Myocyte (in vitro differentiated cells): ENCODE measurements at regions not wholly inside any gene's neighbourhood (a gene's known extent, or its start where the extent isn't known, plus 50 kb on each side); places are given as distances from the start of the nearest gene placed in this dataset.
"Not testable (repeated sequence)": the region's sequence is repeated elsewhere in the genome, so short reads cannot be mapped to it uniquely, and the experiment has no call there.

Experiments
- DNase-seq: peaks from one replicate; pipeline ENCODE4 v3.0.0-alpha.2; 2012; ENCODE audit warnings: low read depth

DNA sequence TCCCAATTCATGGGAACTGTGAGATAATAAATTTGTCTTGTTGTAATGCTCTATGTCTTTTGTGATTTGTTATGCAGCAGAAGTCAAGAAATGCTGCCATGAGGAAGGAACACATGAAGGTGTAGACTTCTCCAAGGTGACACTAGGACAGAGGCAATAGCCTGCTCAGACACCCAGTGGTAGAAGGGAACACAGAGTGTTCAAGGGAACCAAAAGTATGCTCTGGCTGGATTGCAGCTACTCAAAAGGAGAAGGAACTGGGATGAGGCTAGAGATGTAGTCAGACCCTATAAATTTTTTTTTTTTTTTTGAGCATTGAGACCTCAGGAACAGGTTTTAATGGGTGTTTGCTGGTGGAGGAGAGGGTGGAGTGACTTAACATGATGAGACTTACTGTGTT, 232.5 kb downstream of the PARP8 start:
- DNase-seq: no peak

DNA sequence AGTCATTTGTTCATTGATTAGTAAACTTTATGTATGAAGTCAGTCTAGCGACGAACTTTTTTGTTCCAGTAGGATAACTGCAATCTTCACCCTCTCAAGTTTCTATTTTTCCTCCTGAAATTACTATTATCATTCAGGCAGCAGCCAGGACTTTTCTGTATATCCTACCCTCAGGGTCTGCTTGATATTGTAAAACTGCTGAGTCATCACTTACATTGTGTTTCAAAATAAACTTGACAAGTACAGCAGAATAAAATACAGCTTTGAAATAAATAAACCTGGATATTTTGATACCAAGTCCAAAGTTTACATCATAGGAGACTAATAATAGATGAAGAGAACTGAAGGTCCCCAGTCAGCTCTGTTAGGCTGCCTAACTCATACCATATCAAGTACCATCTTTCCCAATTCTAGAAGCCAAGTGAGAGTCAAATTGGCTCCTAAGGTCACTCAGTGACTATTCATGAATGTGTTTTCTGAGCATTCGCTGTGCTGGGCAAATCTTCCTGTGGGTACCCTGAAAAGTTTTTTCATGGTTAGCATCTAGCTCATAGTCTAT, 234.6 kb downstream of the PARP8 start:
- DNase-seq: no peak

DNA sequence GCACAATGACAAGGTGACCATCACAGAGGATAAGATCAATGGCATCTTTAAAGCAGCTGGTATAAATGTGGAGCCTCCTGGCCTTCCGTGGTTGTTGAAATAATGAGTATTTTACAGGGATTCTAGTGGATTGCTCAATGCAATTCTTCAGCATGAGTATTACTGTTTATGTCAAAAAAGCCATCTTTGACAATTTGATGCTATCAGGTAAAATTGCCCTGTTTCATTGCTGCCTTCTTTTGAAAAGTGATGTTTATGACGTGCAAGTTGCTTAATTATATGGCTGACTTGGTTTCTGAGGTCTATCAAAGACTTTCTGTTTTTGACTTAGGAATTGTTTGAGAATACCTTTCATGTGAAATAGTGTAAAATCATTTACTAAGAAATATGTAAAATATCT, 237.2 kb downstream of the PARP8 start:
- DNase-seq: no peak

DNA sequence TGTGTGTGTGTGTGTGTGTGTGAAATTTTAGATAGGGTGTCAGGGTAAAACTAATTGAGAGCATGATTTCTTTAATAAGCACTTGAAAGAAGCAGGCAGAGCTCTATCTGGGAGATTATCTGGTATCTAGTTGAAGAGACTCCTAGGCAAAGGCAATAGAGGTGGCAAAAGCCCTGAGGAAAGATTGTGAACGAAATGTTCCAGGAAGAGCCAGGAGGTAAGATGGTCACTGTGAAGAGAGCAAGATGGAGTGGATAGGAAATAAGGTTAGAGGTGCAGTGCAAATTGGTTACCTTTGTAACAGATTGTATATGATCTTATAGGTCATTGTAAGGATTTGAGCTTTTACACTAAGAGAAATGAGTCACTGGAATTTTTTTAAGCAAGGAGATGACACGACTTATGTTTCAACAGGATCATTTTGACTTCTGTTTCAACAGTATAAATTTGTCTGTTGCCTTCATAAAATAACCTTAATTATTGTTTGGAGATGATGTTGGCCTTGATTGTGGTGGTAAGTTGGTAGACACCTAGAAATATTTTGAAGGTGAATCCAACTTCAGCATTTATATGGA, 239.6 kb downstream of the PARP8 start:
- no peak for DNase-seq

DNA sequence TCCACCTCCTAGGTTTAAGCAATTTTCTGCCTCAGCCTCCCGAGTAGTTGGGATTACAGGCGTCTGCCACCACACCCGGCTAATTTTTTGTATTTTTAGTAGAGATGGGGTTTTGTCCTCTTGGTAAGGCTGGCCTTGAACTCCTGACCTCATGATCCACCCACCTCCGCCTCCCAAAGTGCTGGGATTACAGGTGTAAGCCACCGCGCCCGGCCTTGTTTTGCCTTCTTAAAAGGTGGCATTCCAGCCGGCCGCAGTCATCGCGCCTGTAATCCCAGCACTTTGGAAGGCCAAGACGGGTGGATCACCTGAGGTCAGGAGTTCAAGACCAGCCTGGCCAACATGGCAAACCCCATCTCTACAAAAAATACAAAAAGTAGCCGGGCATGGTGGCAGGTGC, 253.7 kb downstream of the PARP8 start:
- DNase-seq: not testable (repeated sequence)

DNA sequence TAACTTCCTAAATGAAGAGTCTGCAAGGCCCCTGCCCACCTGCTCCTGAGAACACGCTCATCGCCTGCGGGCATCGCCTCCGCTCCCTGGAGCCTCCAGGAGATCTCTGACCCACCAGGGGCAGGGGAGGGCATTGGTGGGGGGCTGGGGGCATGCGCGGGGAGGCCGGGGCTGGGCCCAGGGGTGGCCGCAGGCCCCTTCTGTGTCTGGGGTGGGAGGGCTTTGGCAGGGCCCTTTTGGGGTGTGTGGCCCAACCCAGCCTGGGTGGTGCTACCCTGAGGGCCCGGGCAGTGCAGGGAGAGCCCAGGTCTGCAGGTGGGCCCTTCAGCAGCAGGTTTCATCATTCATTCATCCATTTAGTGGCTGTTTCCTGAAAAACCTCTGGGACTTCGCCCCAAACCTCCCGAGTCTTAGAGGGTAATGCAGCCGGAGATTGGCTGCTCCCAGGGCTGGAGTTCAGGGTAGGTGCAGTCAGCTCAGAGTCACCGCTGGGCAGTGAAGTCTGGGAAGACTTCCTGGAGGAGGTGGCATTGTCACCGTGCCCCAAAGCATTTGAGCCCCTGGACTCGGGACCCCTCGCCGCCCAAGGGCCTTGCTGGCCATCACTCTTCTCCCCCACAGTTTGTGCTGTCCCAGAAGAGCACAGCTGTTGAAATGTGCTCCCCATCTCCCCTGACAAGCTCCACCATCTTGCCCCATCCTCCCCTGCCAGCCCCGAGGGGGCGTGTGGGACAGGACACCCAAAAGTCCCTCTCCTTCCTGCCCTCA, 255.1 kb downstream of the PARP8 start:
- DNase-seq: no peak

DNA sequence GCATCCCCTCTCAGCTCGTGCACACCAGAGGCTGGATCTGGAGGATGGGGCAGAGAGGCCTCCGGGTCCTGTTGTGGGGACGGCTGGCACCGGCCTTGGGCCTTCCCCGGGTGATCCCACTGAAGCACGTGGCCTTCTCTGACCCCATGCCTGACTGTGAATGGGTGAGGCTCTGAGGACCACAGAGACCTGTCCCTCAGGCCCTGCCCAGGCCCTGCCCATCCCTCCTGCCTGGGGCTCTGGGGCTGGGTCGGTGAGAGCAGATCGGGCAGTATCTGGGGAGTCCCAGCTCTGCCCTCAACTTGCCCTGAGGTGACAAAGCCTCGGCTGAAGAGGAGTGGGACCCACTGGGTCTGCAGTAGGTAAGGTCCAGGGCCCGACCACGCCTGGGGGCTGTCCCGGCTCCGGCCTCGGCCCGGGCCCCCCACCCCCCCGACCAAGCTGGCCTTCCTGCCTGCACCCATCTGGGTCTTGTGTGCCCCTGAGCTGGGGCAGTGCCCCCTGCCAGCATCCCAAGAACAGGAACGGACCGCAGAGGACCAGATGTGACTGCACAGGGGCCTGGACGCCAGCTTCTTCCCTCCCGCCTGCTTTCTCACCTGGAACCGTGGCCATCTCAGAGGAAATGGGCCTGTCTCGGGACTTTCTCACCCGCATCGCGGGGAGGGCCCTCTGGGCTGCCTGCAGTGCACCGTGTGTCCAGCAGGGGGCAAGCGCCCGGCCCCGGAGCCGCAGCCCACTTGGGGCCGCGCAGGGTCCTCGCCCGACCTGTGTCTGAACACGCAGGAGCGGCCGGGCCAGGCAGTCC, 255.9 kb downstream of the PARP8 start:
- DNase-seq: not testable (repeated sequence)

DNA sequence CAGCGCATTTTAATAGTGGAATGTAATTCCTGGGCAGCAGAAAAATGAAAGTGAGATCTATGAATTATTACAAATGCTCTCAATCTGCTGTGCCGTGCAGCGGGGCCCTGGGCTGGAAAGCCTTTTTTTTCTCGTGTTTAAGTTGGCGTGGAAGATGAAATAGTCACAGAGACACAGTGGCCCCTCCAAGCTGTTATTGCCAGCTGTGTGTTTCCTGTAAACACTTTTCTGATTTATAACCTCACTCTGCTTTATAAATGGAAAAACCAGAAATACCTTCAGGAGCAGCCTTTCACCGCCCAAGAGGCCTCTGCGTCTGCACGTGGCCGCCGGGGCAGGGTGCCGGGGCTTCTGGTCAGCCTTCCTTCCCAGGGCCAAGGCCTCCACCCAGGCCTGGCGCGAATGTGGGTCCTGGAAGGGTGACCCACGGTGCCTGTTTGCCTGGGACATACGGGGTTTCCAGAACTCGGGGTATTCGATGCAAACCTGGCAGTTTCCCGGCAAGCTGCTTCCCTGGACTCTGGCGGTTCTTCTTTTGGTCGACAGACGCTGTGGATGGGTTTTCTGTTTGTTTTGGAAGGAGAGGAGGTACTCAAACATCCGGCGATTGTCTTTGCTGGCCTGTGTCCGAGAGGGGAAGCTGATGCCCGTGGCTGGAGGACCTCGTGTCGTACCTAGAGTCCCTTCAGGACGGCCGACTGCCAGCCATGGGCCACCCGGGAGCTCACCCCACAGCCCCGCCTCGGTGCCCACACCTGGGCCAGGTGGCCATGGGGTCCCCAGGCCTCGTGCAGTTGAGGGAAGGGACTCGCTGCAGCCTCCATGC, 256.7 kb downstream of the PARP8 start:
- no peak for DNase-seq

DNA sequence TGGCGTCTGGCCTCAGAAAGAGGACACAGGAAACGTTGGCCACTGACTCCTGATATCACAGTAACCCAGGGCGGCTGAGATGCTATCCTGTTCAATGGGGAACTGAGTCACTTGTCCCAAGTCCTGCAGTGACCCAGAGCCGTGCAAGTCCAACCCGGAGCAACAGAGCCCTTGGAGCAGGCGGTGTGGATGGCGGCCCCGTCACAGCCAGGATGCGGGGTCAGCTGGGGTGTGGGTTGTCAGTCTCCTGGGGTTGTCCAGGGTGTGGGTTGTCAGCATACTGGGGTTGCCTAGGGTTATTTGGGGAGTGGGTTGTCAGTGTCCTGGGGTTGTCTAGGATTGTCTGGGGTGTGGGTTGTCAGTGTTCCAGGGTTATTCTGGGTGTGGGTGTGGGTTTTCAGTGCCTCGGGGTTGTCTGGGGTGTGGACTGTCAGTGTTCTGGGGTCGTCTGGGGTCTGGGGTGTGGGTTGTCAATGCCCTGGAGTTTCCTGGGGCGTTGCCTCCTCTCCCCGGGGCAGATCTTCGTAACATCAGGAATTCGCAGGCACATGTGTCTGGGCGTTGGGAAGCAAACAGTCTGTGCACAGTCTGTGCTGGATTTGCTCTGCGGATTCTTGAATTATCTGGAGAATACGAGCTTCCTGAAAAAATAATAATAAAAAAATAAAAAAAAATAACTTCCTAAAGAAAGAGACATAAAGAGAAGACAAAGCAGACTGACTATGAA, 257.5 kb downstream of the PARP8 start:
- DNase-seq: no peak

DNA sequence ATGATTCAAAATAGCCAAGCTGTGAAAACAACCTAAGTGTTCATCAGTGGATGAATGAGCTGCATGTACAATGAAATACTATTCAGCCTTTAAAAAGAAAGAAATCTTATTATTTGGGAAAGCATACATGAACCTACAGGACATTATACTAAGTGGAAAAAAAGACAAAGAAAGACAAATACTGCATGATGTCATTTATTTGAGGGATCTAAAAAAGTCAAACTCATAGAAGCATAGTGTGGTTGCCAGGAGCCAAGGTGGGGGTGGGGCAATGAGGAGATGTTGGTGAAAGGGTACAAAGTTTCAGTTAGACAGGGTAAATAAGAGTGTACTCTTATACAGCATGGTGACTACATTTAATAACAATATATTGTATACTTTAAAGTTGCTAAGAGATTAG, 261.5 kb downstream of the PARP8 start:
- DNase-seq: no peak

DNA sequence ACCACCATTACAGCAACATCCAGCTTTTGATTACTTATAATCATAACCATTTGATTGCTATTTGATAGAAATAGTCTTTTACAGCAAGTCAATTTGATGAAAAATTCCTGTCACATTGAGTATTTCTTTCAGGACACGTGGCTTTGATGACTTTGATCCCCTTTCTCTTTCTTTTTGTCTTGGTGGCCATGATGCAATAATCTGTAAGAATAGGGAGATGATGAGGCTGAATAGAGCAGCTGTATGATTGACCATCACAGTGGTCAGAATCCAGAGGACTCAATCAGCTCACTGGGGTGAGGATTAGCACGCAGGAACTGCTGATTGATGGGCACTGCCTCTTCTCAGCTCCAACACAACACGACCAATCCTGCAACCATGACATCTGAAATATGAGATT, 262.7 kb downstream of the PARP8 start:
- no peak for DNase-seq

DNA sequence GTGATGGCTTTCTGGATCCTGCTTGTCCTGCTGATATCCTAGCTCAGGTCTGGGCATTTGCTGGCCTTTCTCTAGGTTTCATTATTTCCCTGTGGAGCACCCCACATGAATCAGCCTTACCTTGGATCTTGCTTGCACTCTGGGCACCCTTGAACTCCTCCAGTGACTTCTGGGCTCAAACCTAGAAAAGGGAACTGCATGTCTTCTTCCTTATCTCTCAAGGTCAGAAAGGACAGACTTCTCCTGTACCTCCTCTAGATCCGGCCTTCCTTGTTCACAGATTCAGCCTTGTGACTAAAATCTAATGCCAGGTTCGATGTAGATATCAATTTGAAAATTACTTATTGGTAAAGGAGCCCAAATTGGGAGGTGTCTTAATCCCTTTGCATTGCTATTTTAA, 267.9 kb downstream of the PARP8 start:
- no peak for DNase-seq

DNA sequence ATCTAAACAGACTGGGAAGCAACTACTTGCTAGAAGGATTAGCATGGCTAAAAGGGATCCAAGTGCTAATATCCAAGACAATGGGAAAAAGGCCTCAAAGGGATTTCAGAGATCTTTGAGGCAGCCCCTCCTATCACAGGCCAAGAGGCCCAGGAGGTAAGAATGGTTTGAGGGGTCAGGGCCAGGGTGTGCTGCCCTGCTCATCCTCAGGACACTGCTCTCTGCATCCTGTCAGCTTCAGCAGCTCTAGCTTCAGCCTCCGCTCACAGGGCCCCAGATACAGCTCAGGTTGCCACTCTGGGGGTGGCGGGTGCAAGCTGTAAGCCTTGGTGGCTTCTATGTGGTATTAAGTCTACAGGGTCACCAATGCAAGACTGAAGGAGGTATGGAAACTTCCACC, 278.7 kb downstream of the PARP8 start:
- DNase-seq: no peak

DNA sequence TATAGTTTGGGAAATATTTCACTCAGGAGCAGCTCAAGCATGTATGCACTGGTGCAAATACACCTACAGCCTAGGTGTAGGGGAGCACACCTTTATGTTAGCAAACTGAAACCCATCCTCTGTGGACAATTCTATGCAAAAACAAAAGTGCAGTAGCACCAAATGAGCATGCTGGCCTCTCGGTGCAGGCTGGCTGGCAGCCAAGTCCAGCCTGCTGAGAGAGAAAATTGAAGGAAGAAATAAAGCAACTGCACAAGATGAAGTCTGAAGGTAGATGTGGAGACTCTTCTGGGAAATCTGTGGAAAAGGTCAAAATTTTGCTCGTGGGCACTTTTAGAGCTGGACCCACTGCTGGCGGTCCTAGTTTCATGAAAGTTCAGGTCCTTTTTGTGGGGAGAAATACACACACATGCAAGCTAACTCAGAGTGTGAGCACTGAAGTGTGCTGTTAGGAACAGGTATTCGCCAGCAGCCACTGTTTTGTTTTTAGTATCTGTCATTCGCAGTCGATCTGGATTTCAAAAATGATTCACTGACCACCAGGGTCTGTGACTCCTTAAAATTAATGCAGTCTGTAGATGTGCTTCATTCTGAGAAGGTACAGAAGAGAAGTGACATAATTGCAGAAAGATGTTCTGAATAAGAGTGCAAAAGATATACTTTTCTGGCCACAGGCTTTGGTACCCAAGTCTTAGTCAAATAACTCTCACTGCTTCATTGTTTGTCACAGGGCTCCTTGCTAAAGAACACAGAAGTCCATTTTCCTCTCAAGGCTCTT, 281.7 kb downstream of the PARP8 start:
- no peak for DNase-seq

DNA sequence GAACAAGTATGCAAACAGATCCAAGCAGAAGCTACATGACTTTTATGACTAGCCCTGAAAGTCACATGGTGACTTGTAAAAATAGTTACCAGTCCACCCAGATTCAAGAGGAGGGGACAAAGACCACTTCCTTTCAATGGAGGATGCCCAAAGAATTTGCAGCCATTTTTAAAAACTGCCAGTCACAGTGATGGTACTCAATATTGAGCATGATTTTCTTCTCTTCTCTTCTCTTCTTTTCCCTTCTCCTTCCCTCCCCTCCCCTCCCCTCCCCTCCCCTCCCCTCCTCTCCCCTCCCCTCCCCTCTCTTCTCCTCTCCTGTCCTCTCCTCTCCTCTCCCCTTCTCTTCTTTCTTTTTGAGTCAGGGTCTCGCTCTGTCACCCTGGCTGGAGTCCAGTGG, 286.9 kb downstream of the PARP8 start:
- no peak for DNase-seq

DNA sequence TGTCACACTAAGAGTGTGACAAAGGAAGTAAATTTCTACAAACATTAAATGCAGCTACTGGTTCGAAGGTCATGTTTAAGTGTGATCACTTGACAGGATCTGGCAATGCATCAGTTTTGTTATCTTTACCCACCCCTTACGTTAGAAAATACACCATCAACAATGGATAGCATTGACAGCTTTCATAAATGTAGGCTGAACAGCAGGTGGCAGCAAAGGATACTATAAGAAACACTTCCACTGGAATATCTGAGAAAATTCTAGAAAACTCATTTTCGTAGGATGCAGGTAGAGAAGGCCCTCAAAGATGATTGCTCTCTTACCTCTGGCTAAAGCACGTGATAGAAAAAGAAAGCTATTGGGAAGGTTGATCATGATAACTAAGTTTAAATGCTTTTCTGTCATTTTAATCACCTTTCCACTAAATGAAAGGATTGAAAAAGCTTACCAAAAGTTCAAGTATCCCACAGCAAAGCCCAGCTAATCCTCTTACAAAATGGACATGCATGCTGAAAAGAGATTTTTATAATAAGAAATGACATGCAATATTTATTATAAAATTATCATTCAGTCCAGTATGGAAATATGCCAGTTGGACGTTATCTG, 292.5 kb downstream of the PARP8 start:
- peak; percentile 42 for DNase-seq

DNA sequence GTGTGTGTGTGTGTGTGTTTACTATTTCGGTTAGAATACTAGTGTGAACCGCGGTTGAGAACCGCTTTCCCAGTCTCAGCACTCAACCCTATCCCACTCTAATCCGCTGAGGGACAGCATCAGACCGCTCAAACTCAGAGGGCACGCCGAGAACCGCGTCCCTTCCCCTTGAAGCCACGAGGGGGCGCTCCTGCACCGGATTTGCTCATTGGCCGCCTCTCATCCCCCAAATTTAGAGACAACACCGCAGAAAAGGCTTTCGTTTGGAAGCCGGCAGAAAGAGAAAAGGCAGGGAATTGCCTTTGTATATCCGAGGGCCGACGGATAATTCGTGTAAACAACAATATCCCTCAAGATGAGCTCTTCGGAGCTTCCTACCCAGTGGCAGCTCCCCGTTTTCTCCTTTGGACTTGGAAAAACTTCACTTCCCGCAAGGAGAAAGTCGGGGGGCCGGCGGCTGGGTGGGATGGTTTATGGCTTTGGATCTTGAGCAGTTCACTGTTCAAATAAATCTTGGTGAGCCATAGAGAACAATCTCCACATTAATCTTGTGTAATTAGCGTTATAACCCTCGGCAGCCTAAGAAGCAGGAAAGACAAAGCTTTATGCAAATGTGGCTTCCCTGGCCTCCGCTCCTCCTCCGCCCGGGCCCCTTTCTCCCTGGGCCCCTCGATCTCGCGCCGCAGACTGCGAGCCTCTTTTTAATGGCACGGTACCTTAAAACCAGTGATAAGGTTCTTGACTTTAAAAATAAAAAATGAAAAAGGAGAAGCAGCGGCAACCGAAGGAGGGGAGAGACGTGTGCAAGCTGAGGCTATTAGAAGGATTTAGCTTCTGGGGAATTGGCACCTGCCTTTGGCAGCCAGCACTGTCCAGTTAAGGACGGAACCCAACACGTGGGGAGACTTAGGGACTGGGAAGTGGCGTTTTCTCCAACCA, 296.8 kb downstream of the PARP8 start:
- peak; percentile 75 for DNase-seq
